Suprapubic skin (tissue), 4 donors: ENCODE measurements at regions not wholly inside any gene's neighbourhood (a gene's known extent, or its start where the extent isn't known, plus 50 kb on each side); places are given as distances from the start of the nearest gene placed in this dataset.

Experiments
- POLR2A ChIP-seq, 2 donors: fragments of 450-650 bp; IDR thresholded peaks; one replicate each; pipeline ENCODE4 v1.6.1; 2017; ENCODE audit warnings: antibody characterized with exemption in 2 of 2, mild to moderate bottlenecking in 2 of 2, moderate library complexity in 2 of 2
- POLR2AphosphoS5 ChIP-seq, 3 donors: sonication (generic); formaldehyde crosslinking; IDR thresholded peaks; one replicate each; pipeline ENCODE4 v1.6.1; 2017; ENCODE audit warnings: antibody characterized with exemption in 3 of 3
- TF ChIP-seq, protein P1 (sequence below), 2 donors: fragments of 200-600 bp in 1 of 2; fragments of 450-650 bp in 1 of 2; sonication (generic) in 1 of 2; IDR thresholded peaks; one replicate each; pipeline ENCODE4 v1.5.1; 2016 to 2019; ENCODE audit warnings: antibody characterized with exemption in 2 of 2, mild to moderate bottlenecking in 1 of 2, moderate library complexity in 1 of 2

DNA sequence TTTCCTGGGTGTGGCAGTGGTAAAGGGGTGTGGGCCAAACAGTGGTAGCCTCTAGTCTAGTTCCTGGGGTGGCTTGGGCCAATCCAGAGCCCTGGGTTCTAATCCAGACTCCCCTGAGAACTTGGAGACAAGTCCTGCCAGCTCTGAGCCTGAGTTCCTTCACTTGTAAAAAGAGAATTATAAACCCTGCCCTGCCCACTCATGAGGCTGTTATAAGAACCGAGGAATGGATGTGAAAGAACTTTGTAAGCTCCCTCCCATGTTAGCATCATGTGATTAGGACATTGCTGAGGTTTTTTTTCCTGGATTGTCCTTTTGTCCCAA lies 131.0 kb downstream of the RRAGC start:
- TF ChIP-seq POLR2AphosphoS5 (IDR thresholded peaks at IDR 0.05): no peak
- no peak for TF ChIP-seq POLR2A (IDR thresholded peaks at IDR 0.05)
- TF ChIP-seq, protein P1, sequence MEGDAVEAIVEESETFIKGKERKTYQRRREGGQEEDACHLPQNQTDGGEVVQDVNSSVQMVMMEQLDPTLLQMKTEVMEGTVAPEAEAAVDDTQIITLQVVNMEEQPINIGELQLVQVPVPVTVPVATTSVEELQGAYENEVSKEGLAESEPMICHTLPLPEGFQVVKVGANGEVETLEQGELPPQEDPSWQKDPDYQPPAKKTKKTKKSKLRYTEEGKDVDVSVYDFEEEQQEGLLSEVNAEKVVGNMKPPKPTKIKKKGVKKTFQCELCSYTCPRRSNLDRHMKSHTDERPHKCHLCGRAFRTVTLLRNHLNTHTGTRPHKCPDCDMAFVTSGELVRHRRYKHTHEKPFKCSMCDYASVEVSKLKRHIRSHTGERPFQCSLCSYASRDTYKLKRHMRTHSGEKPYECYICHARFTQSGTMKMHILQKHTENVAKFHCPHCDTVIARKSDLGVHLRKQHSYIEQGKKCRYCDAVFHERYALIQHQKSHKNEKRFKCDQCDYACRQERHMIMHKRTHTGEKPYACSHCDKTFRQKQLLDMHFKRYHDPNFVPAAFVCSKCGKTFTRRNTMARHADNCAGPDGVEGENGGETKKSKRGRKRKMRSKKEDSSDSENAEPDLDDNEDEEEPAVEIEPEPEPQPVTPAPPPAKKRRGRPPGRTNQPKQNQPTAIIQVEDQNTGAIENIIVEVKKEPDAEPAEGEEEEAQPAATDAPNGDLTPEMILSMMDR (IDR thresholded peaks at IDR 0.05): no peak
